Caco-2 (cell line): ENCODE measurements at regions not wholly inside any gene's neighbourhood (a gene's known extent, or its start where the extent isn't known, plus 50 kb on each side); places are given as distances from the start of the nearest gene placed in this dataset.
A peak's percentile ranks its signal among the peaks of the same experiment; 100 is the strongest.

ENCODE experiments used
- BruUV-seq: library from RNA; stranded (reverse); fragments of 400-500 nt; replicated peaks from 2 replicates; lab custom pipeline; 2021; lab: Mats Ljungman, UMichigan
- CTCF ChIA-PET: fragments of 300-600 bp; sonication (Branson Sonifier 250); formaldehyde crosslinking; loops from one replicate; lab custom pipeline; 2022; ENCODE audit warnings: antibody characterized with exemption; lab: Charles Lee
- POLR2A ChIA-PET: fragments of 300-600 bp; sonication (Branson Sonifier 250); formaldehyde crosslinking; loops from one replicate; lab custom pipeline; 2022; ENCODE audit warnings: antibody characterized with exemption; lab: Charles Lee
- DNase-seq, 2 experiments: peaks; one replicate each; pipeline versions ENCODE4 v3.0.0 to v3.0.0-alpha.2; 2020 to 2022
- H3K27me3 ChIP-seq: replicated peaks from 2 replicates; pipeline ENCODE4 v1.6.0; 2011; ENCODE audit warnings: low read length; ENCODE audit not compliant: control insufficient read depth, insufficient read depth
- H3K36me3 ChIP-seq: 2 replicates; pipeline ENCODE4 v1.5.1; 2011; ENCODE audit warnings: low read length; ENCODE audit not compliant: control insufficient read depth, insufficient read depth
- H3K4me1 ChIP-seq: fragments of 250-450 bp; sonication (Bioruptor Pico); 2 replicates; pipeline ENCODE4 v1.5.1; 2020; ENCODE audit warnings: mild to moderate bottlenecking
- H3K4me3 ChIP-seq: 2 replicates; pipeline ENCODE4 v1.5.1; 2011; ENCODE audit warnings: low read depth, mild to moderate bottlenecking, control low read depth, low read length
- H3K9me3 ChIP-seq: fragments of 250-450 bp; sonication (Bioruptor Pico); 2 replicates; pipeline ENCODE4 v1.5.1; 2020; ENCODE audit warnings: mild to moderate bottlenecking, moderate library complexity
- H3K27ac Mint-ChIP-seq: one replicate; pipeline ENCODE4 v1.8.0; 2022; ENCODE audit warnings: mixed read lengths; ENCODE audit not compliant: unreplicated experiment
- H3K27me3 Mint-ChIP-seq: one replicate; pipeline ENCODE4 v1.8.0; 2022; ENCODE audit warnings: mixed read lengths; ENCODE audit not compliant: insufficient read depth, unreplicated experiment
- H3K36me3 Mint-ChIP-seq: one replicate; pipeline ENCODE4 v1.8.0; 2022; ENCODE audit warnings: mild to moderate bottlenecking, mixed read lengths; ENCODE audit not compliant: insufficient read depth, unreplicated experiment
- H3K4me1 Mint-ChIP-seq: one replicate; pipeline ENCODE4 v1.8.0; 2022; ENCODE audit warnings: low read depth, mixed read lengths; ENCODE audit not compliant: unreplicated experiment
- H3K4me3 Mint-ChIP-seq: one replicate; pipeline ENCODE4 v1.8.0; 2022; ENCODE audit warnings: mild to moderate bottlenecking, moderate library complexity, mixed read lengths; ENCODE audit not compliant: unreplicated experiment
- H3K9me3 Mint-ChIP-seq: one replicate; pipeline ENCODE4 v1.8.0; 2022; ENCODE audit warnings: mixed read lengths; ENCODE audit not compliant: unreplicated experiment
- intact Hi-C: fragments of 100-400 bp; cut with micrococcal nuclease; formaldehyde crosslinking; loops from one replicate; pipeline ENCODE4 v1.10.0; 2022; ENCODE audit not compliant: unreplicated experiment
- TF ChIP-seq, protein P1 (sequence below), 2 experiments: fragments of 200-600 bp in 1 of 2; IDR thresholded peaks; 1 replicate in 1 of 2; 2 replicates in 1 of 2; pipeline versions ENCODE4 v1.5.1 to v1.8.0; 2011 to 2022; ENCODE audit warnings: antibody characterized with exemption in 1 of 2, control low read depth in 1 of 2, inconsistent platforms in 1 of 2, low read depth in 1 of 2, low read length in 1 of 2, mild to moderate bottlenecking in 1 of 2, moderate library complexity in 1 of 2; ENCODE audit not compliant: insufficient read depth in 1 of 2, severe bottlenecking in 1 of 2, unreplicated experiment in 1 of 2

DNA sequence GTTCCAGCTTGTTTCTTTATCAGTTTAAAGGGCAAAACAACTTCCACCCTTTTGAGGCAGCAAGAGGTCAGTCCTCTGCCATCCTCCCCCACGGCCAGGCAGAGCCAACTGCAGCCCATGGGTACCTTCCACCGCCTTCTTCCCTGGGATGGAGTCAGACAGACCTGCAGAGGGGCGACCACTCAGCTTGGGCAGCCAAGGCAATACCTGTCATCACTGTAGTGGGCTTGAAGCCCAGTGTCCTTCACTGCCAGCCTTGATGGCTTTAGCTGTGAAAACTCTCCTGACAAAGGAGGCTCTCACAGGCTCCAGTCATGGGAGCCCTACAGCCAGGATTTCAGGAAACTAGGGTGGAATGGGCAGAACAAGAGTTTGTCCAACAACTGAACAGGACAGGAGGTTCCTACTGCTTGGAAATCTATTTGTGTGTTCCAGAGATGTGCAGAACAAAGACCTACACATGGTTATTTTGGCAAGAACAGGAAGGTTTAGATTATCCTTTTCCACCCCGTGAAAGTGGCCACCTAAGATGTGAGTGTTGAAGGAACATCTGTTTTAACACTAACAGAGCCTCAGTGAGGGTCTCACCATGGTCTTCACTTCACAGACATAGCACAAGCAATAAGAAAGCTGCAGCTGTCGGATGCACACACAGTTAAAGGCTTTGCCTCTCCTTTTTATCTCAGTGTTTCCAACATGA lies 93.9 kb upstream of the RMDN2 start:
- peaks cover 47% of the 10 kb centered on the region for H3K4me1 ChIP-seq
- TF ChIP-seq, protein P1, sequence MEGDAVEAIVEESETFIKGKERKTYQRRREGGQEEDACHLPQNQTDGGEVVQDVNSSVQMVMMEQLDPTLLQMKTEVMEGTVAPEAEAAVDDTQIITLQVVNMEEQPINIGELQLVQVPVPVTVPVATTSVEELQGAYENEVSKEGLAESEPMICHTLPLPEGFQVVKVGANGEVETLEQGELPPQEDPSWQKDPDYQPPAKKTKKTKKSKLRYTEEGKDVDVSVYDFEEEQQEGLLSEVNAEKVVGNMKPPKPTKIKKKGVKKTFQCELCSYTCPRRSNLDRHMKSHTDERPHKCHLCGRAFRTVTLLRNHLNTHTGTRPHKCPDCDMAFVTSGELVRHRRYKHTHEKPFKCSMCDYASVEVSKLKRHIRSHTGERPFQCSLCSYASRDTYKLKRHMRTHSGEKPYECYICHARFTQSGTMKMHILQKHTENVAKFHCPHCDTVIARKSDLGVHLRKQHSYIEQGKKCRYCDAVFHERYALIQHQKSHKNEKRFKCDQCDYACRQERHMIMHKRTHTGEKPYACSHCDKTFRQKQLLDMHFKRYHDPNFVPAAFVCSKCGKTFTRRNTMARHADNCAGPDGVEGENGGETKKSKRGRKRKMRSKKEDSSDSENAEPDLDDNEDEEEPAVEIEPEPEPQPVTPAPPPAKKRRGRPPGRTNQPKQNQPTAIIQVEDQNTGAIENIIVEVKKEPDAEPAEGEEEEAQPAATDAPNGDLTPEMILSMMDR (IDR thresholded peaks at IDR 0.05; ENCODE audit: insufficient read depth in 1 of 2, low read depth in 1 of 2, low read length in 1 of 2, severe bottlenecking in 1 of 2, unreplicated experiment in 1 of 2), result no peak
- Mint-ChIP-seq H3K4me1 (peaks cover 31% of the 10 kb centered on the region), H3K4me3 (no peak overlapping the region), H3K27ac (no peak overlapping the region), H3K27me3 (no peaks in the 10 kb centered on the region), H3K9me3 (no peaks in the 10 kb centered on the region), H3K36me3 (no peaks in the 10 kb centered on the region)
- DNase-seq, result no peak
- ChIA-PET CTCF (interaction anchor here (0.5 to 5.8 kb wide), 5 partner anchors 46 to 435 kb away, joined by 3 to 140 read pairs (median 33); no protein-coding TSS in a partner anchor), POLR2A (no interaction called here)
- no TSS peak for BruUV-seq
- no peaks in the 10 kb centered on the region for H3K9me3 ChIP-seq
- no peaks in the 10 kb centered on the region for H3K36me3 ChIP-seq
- H3K4me3 ChIP-seq, result no peak overlapping the region
- intact Hi-C loops, result loop anchor here (5.0 kb wide), 1 partner anchor 174 kb away; no protein-coding TSS in a partner anchor
- H3K27me3 ChIP-seq, result no peaks in the 10 kb centered on the region

- no peaks in the 10 kb centered on the region for H3K9me3 ChIP-seq
- Mint-ChIP-seq H3K27ac (peak overlapping the region; percentile 13), H3K27me3 (no peaks in the 10 kb centered on the region), H3K36me3 (no peaks in the 10 kb centered on the region), H3K9me3 (no peaks in the 10 kb centered on the region), H3K4me3 (no peak overlapping the region), H3K4me1 (peaks cover 19% of the 10 kb centered on the region)
- intact Hi-C loops, result loop anchor here (1.0 to 5.0 kb wide), 7 partner anchors 45 to 436 kb away; partner anchors contain the start of gene CDC42EP3
- no peaks in the 10 kb centered on the region for H3K36me3 ChIP-seq
- TF ChIP-seq, protein P1 (IDR thresholded peaks at IDR 0.05; ENCODE audit: insufficient read depth in 1 of 2, low read depth in 1 of 2, low read length in 1 of 2, severe bottlenecking in 1 of 2, unreplicated experiment in 1 of 2), result peak; percentile 86 to 89
- H3K27me3 ChIP-seq, result no peaks in the 10 kb centered on the region
- no peak overlapping the region for H3K4me3 ChIP-seq
- CTCF ChIA-PET, result interaction anchor here (0.5 to 5.8 kb wide), 25 partner anchors 15 to 442 kb away, joined by 3 to 140 read pairs (median 4); partner anchors contain the start of gene CDC42EP3
- POLR2A ChIA-PET, result interaction anchor here (1.0 kb wide), 1 partner anchor 67 kb away, joined by 4 read pairs; no protein-coding TSS in a partner anchor
- H3K4me1 ChIP-seq, result peaks cover 32% of the 10 kb centered on the region
- peak; percentile 91 to 93 for DNase-seq
- no TSS peak for BruUV-seq
Measured at GRCh38 chr2:37832590-37833197, 92.4 kb upstream of the RMDN2 start.

- BruUV-seq, result no TSS peak
- Mint-ChIP-seq H3K27me3 (no peaks in the 10 kb centered on the region), H3K4me1 (peaks cover 17% of the 10 kb centered on the region), H3K36me3 (no peaks in the 10 kb centered on the region), H3K4me3 (no peak overlapping the region), H3K27ac (no peak overlapping the region), H3K9me3 (no peaks in the 10 kb centered on the region)
- ChIA-PET POLR2A (no interaction called here), CTCF (interaction anchor here (0.7 to 5.8 kb wide), 8 partner anchors 41 to 437 kb away, joined by 3 to 140 read pairs (median 10); no protein-coding TSS in a partner anchor)
- DNase-seq, result no peak
- TF ChIP-seq, protein P1 (IDR thresholded peaks at IDR 0.05; ENCODE audit: insufficient read depth in 1 of 2, low read depth in 1 of 2, low read length in 1 of 2, severe bottlenecking in 1 of 2, unreplicated experiment in 1 of 2), result no peak
- Histone ChIP-seq H3K4me3 (no peak overlapping the region), H3K27me3 (no peaks in the 10 kb centered on the region), H3K36me3 (no peaks in the 10 kb centered on the region), H3K9me3 (no peaks in the 10 kb centered on the region), H3K4me1 (peaks cover 25% of the 10 kb centered on the region)
- intact Hi-C loops, result loop anchor here (5.0 kb wide), 1 partner anchor 176 kb away; no protein-coding TSS in a partner anchor
Measured at GRCh38 chr2:37833423-37833822, 91.7 kb upstream of the RMDN2 start.
